GM19372 (cell line): ENCODE measurements at regions not wholly inside any gene's neighbourhood (a gene's known extent, or its start where the extent isn't known, plus 50 kb on each side); places are given as distances from the start of the nearest gene placed in this dataset.

Experiments used
- ATAC-seq: cut with Tn5 transposase; IDR thresholded peaks from one replicate; pipeline ENCODE4 v1.9.1; 2021; ENCODE audit warnings: mild to moderate bottlenecking, low read depth, moderate library complexity; ENCODE audit not compliant: unreplicated experiment

DNA sequence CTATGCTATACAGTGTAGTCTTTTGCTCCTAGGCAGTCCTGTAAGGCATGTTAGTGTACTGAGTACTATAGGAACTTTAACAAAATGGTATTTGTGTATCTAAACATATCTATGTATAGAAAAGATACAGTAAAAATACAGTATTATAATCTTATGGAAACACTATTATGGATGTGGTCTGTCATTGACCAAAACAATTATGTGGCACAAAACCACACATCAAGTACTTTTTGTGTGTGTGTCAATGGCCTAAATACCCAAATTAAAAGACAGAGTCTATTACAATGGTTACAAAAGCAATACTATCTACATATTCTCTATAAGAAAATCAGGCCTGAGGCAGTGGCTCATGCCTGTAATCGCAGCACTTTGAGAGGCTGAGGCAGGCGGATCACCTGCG is 610.2 kb upstream of the NDST4 start:
- ATAC-seq, result no peak

DNA sequence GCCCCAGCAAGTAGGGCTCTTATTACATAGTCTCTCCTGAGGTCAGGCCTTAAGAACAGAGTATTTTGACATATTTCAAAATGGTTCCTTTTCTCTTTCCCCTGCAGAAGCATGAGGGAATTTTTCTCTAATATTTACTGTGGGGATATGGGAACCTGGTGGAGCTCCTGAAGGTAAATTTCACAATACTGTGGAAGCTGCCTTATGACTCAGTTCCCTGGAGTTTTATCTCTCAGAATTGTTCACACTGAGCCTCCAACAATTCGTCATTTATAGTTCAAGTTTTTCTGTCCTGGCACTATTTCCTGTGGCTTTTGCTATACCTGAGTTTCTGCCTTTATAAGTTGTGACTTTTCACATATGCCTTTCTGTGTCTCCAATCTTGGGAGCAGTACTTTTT is 607.2 kb upstream of the NDST4 start:
- ATAC-seq, result no peak

DNA sequence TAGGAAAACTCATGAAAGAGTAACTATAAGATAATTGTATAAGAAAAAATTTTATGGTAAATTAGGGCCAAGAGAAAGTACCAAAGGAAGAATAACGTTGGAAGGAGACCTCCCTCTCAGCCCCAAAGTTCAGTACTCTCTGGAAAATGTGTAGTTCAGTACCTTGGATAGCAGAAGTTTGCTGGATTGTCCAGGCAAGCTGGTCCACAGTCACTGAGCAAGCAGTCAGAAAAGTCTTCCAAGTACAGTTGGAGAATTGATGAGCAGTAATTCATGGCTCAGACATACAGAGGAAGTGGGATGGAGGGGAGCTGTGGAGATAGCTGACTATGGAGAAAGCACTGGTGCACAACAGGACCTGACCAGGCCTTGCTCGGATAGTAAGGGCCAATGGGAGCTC is 598.2 kb upstream of the NDST4 start:
- no peak for ATAC-seq

GRCh38 chr4:115688961-115689360 is 575.5 kb upstream of the NDST4 start:
- ATAC-seq, result no peak

- ATAC-seq, result no peak
Measured at GRCh38 chr4:115687052-115687755, 573.8 kb upstream of the NDST4 start.

DNA sequence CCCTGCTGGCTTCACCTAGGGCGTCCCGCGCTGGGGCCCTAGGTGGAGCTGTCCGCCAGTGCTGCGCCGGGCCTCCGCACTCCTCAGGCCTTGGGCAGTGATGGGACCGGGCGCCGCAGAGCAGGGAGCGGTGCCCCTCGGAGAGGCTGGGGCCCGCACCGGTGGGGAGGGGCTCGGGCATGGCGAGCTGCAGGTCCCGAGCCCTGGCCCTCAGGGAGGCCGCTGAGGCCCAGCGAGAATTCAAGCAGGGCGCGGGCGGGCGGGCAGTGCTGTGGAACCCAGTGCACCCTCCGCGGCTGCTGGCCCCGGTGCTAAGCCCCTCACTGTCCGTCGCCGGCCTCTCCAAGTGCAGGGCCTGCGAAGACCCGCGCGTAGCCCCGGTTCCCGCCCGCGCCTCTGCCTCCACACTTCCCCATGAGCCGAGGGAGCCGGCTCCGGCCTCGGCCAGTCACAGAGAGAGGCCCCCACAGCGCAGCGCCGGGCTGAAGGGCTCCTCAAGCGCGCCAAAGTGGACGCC is 565.1 kb upstream of the NDST4 start:
- ATAC-seq, result no peak

DNA sequence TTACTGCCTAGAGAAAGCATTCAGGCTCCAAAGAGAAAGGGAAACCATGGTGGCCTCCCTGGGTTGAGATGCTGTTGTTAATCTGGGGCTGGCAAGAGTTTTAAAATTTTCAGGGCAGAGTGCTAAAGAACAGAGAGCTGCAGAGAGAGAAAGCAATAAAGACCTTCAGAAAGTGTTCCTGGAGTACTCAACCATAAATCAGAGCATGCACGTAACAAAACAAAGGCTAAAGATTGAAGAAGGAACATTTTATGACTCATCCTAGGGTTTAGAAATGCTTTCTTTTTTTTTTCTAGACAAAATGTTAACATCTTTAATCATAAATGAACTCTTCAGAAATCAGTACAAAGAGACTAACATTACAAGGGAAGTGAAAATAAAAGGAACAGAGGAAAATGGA is 562.3 kb upstream of the NDST4 start:
- ATAC-seq, result no peak

DNA sequence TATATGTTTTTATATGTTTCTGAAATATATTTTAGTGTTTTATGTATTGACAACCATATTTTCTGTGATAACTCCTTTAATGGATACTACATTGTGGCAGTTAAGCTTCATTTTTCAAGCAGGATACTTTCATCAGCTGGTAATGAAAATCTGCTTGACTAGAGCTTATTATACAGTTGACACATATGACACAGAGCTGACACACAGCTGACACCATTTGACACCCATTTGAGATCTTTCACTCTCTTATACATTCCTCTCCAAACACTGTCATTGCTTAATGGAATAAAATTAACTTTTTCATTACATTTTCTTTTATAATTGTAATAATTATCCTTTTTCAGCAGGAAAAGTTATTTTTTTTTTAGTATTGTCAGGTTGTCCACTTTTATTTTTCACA is 561.1 kb upstream of the NDST4 start:
- ATAC-seq, result no peak

- ATAC-seq, result no peak
Measured at GRCh38 chr4:115671581-115671980, 558.2 kb upstream of the NDST4 start.

- ATAC-seq, result no peak
Measured at GRCh38 chr4:115670930-115671329, 557.5 kb upstream of the NDST4 start.

GRCh38 chr4:115668396-115668795 is 555.0 kb upstream of the NDST4 start:
- ATAC-seq, result no peak

GRCh38 chr4:115664285-115664684 is 550.9 kb upstream of the NDST4 start:
- no peak for ATAC-seq

GRCh38 chr4:115660465-115660864 is 547.0 kb upstream of the NDST4 start:
- ATAC-seq, result no peak

DNA sequence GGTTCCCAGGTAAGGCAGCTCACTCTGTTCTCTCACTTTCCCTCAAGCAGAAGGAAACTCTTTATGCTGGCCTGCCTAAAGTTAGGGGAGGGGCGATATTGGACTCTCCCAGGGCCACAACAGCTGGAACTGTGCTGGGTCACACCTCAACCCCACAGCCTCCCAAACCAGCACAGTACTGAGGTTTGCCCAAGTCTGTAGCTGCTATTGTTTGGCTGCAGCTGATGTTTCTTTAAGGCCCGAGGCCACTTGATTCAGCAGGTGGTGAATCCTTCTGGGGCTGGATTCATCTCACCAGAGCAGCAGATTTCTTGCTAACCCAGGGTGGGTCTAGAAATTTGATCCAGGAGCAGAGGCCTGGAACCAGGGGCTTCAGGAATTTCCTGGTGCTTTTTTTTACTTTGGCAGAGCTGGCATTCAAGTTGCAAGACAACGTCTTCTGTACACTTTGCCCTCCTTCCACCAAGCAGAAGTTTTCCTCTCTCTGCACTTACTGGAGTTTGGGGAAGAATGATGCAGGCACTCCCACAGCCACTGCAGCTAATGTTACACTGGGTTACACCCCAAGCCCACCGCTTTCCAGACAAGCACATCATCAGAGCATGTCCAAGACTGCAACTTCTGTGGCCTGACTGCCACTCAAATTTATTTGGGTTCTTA is 544.7 kb upstream of the NDST4 start:
- ATAC-seq, result no peak

DNA sequence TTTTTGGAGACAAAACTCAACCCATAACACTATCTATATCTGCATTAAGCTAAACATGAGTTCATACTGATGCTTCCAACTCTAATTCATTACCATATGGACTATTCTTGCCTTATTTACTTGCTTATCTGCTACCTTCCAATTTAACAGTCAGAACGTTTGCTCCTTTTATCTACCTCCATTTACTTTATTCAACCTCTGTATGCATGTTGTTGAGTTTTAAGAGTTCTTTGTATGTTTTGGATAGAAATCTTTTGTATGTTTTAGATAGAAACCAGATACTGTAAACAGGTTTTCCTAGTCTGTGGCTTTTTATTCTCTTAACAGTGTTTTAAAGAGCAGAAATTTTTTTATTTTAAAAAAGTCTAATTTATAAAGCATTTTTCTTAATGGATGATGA is 542.2 kb upstream of the NDST4 start:
- no peak for ATAC-seq

DNA sequence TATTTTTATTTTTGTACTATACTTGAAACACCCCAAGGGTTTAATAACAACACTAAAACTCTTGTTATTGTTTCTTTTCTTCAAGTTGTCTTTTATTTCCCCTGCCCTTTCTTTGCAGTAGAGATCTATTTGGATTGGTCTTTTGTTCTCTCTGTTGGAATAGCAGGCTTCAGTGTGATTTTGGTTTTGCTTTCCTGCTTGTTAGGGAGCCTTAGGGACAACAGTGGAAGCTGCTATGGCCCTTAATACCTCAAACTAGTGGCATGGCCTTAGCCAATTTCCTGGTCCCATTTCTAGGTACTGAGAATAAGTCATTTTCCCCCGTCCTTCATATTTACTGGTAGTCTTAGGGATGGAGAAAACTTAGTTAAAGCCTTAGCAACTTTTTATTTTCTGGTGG is 535.4 kb upstream of the NDST4 start:
- no peak for ATAC-seq

DNA sequence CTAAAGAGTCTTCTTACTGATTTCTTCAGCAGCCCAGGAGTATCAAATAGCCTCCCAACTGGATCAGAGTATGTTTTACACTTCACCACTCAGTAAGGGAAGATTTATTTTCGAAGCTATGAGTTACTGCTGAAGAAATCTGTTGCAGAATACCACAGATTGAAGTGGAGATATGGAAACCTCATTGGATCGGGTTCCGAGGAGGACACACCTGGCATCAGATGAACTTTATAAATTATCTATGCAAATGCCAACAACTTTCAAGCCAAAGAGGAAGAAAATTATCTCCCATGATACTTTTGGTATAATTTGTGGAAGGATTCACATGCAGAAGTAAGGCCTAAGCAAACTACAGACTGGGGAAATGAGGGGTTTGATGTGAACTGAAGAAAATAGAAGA is 515.9 kb upstream of the NDST4 start:
- no peak for ATAC-seq

- ATAC-seq, result no peak
Measured at GRCh38 chr4:115609631-115610030, 496.2 kb upstream of the NDST4 start.

- ATAC-seq, result no peak
Measured at GRCh38 chr4:115607311-115607710, 493.9 kb upstream of the NDST4 start.

GRCh38 chr4:115596265-115597001 is 483.0 kb upstream of the NDST4 start:
- no peak for ATAC-seq

DNA sequence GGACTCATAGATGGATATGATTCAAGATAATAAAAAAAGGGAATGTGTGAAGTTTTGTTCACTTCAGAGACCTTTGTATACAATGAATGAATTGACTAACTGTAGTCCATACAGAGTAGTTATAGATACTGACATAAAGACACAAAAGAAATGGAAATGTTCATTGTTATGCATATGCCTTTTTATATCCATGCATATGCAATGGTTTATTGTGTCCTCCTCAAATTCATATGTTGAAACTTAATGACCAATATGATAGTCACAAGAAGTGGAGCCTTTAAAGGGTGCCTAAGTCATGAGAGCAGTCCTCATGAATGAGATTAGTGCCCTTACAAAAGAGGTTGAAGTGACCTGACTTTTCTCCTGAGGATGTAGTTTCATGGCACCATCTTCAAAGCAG is 467.5 kb upstream of the NDST4 start:
- ATAC-seq, result no peak

- no peak for ATAC-seq
Measured at GRCh38 chr4:115575851-115576250, 462.4 kb upstream of the NDST4 start.
